ENCODE measurements at regions not wholly inside any gene's neighbourhood (a gene's known extent, or its start where the extent isn't known, plus 50 kb on each side); places are given as distances from the start of the nearest gene placed in this dataset.

- peaks cover 6% of the 10 kb centered on the region for H3K4me1 ChIP-seq (ENCODE audit: control insufficient read depth, insufficient read depth, low read length)
- TF ChIP-seq ZNF704 (tag by site-specific recombination; IDR thresholded peaks at IDR 0.05) (no peak), ZNF624 (tag by site-specific recombination; IDR thresholded peaks at IDR 0.05) (no peak), ZBTB7A (tag by site-specific recombination; IDR thresholded peaks at IDR 0.05; ENCODE audit: low read depth) (no peak), ZIC2 (tag by site-specific recombination; IDR thresholded peaks at IDR 0.05) (no peak), MZF1 (tag by site-specific recombination; IDR thresholded peaks at IDR 0.05; ENCODE audit: borderline replicate concordance) (no peak), ZNF513 (tag by site-specific recombination; IDR thresholded peaks at IDR 0.05) (no peak), ZNF394 (tag by site-specific recombination; IDR thresholded peaks at IDR 0.05; ENCODE audit: borderline replicate concordance) (no peak), ZNF837 (tag by site-specific recombination; IDR thresholded peaks at IDR 0.05) (no peak), ZNF223 (tag by site-specific recombination; IDR thresholded peaks at IDR 0.05) (no peak), ZNF16 (tag by site-specific recombination; IDR thresholded peaks at IDR 0.05; ENCODE audit: low read depth) (no peak), ZNF510 (tag by site-specific recombination; IDR thresholded peaks at IDR 0.05; ENCODE audit: insufficient replicate concordance) (no peak), ZNF157 (tag by site-specific recombination; IDR thresholded peaks at IDR 0.05) (no peak), ZNF366 (tag by site-specific recombination; conservative IDR thresholded peaks at IDR 0.05) (no peak)
- H3K27ac ChIP-seq (ENCODE audit: extremely low read depth, low read depth, low read length), result no peak overlapping the region
- H3K36me3 ChIP-seq (ENCODE audit: control insufficient read depth in 2 of 2, insufficient read depth in 1 of 2, low read length in 2 of 2), result no peaks in the 10 kb centered on the region
- no peaks in the 10 kb centered on the region for H3K9me3 ChIP-seq (ENCODE audit: control insufficient read depth, insufficient read depth, low read depth, low read length)
- ChIA-PET POLR2A (no interaction called here), CTCF (no interaction called here)
- H3K4me3 ChIP-seq (ENCODE audit: low read depth, low read length), result no peak overlapping the region
Measured at GRCh38 chr2:5491523-5491922, 200.7 kb upstream of the SOX11 start.

GRCh38 chr2:5493256-5493655 lies 198.9 kb upstream of the SOX11 start:
- ChIA-PET CTCF (no interaction called here), POLR2A (no interaction called here)
- Histone ChIP-seq H3K36me3 (ENCODE audit: control insufficient read depth in 2 of 2, insufficient read depth in 1 of 2, low read length in 2 of 2) (no peaks in the 10 kb centered on the region), H3K4me3 (ENCODE audit: low read depth, low read length) (no peak overlapping the region), H3K27ac (ENCODE audit: extremely low read depth, low read depth, low read length) (no peak overlapping the region), H3K9me3 (ENCODE audit: control insufficient read depth, insufficient read depth, low read depth, low read length) (no peaks in the 10 kb centered on the region), H3K4me1 (ENCODE audit: control insufficient read depth, insufficient read depth, low read length) (peaks cover 6% of the 10 kb centered on the region)
- TF ChIP-seq ZNF488 (tag by site-specific recombination; IDR thresholded peaks at IDR 0.05), result no peak
- TF ChIP-seq ZNF184 (tag by site-specific recombination; IDR thresholded peaks at IDR 0.05), result no peak
- no peak for TF ChIP-seq ZNF549 (tag by site-specific recombination; IDR thresholded peaks at IDR 0.05)
- no peak for TF ChIP-seq ZFP41 (tag by site-specific recombination; IDR thresholded peaks at IDR 0.05; ENCODE audit: borderline replicate concordance)
- TF ChIP-seq ZNF394 (tag by site-specific recombination; IDR thresholded peaks at IDR 0.05; ENCODE audit: borderline replicate concordance), result no peak
- TF ChIP-seq ZNF324 (tag by site-specific recombination; IDR thresholded peaks at IDR 0.05), result no peak
- no peak for TF ChIP-seq PBX3 (CRISPR knock-in tag; IDR thresholded peaks at IDR 0.05)
- no peak for TF ChIP-seq ZNF19 (tag by site-specific recombination; IDR thresholded peaks at IDR 0.05; ENCODE audit: low read depth)
